Retinal pigment epithelial cell (primary cell): ENCODE measurements at regions not wholly inside any gene's neighbourhood (a gene's known extent, or its start where the extent isn't known, plus 50 kb on each side); places are given as distances from the start of the nearest gene placed in this dataset.
"Not testable (repeated sequence)": the region's sequence is repeated elsewhere in the genome, so short reads cannot be mapped to it uniquely, and the experiment has no call there.

Experiments used
- DNase-seq: peaks from one replicate; pipeline ENCODE4 v3.0.0-alpha.2; 2010; ENCODE audit warnings: low read depth
- H3K4me3 ChIP-seq: 2 replicates; pipeline ENCODE4 v1.5.1; 2011; ENCODE audit warnings: mild to moderate bottlenecking, low read length, control low read depth, moderate library complexity
- CTCF ChIP-seq: conservative IDR thresholded peaks from 2 replicates; pipeline ENCODE4 v1.5.1; 2011; ENCODE audit warnings: low read depth, low read length, control low read depth, inconsistent platforms

- DNase-seq = no peak
- no peak for TF ChIP-seq CTCF
- no peak overlapping the region for H3K4me3 ChIP-seq
Observed at GRCh38 chr20:4441191-4441590, 192.1 kb upstream of the ADRA1D start.

GRCh38 chr20:4439461-4439860 lies 190.4 kb upstream of the ADRA1D start:
- no peak for DNase-seq
- TF ChIP-seq CTCF = no peak
- no peak overlapping the region for H3K4me3 ChIP-seq

GRCh38 chr20:4437131-4437530 lies 188.0 kb upstream of the ADRA1D start:
- no peak for DNase-seq
- H3K4me3 ChIP-seq = no peak overlapping the region
- TF ChIP-seq CTCF = no peak

GRCh38 chr20:4435671-4436455 lies 186.8 kb upstream of the ADRA1D start:
- no peak overlapping the region for H3K4me3 ChIP-seq
- no peak for TF ChIP-seq CTCF
- no peak for DNase-seq

GRCh38 chr20:4435225-4435624 lies 186.1 kb upstream of the ADRA1D start:
- H3K4me3 ChIP-seq = no peak overlapping the region
- no peak for DNase-seq
- no peak for TF ChIP-seq CTCF

GRCh38 chr20:4434681-4435080 lies 185.6 kb upstream of the ADRA1D start:
- no peak overlapping the region for H3K4me3 ChIP-seq
- no peak for TF ChIP-seq CTCF
- DNase-seq = no peak

GRCh38 chr20:4431446-4431845 lies 182.4 kb upstream of the ADRA1D start:
- no peak for TF ChIP-seq CTCF
- H3K4me3 ChIP-seq = no peak overlapping the region
- no peak for DNase-seq

- H3K4me3 ChIP-seq, DNase-seq: not testable (repeated sequence)
Observed at GRCh38 chr20:4430826-4431225, 181.7 kb upstream of the ADRA1D start.
